Astrocyte (in vitro differentiated cells and primary cell): ENCODE measurements at regions not wholly inside any gene's neighbourhood (a gene's known extent, or its start where the extent isn't known, plus 50 kb on each side); places are given as distances from the start of the nearest gene placed in this dataset.

Experiments used
- CTCF ChIP-seq: IDR thresholded peaks from 2 replicates; pipeline ENCODE4 v1.5.1; 2011; ENCODE audit warnings: low read depth, mild to moderate bottlenecking, inconsistent platforms, low read length, moderate library complexity; ENCODE audit not compliant: insufficient read depth
- EZH2 ChIP-seq: IDR thresholded peaks from 2 replicates; pipeline ENCODE4 v1.6.1; 2012; ENCODE audit warnings: mild to moderate bottlenecking, low read length, inconsistent platforms; ENCODE audit not compliant: insufficient read depth

- TF ChIP-seq CTCF (no peak), EZH2 (no peak)
Observed at GRCh38 chr10:47057471-47057870, 146.2 kb downstream of the PTPN20 start.
